HepG2 (cell line): ENCODE measurements at regions not wholly inside any gene's neighbourhood (a gene's known extent, or its start where the extent isn't known, plus 50 kb on each side); places are given as distances from the start of the nearest gene placed in this dataset.

Experiments used
- ATAC-seq: fragments of 200-7000 bp; cut with Tn5 transposase; 3 replicates; pipeline ENCODE4 v1.9.1; 2020; ENCODE audit warnings: mild to moderate bottlenecking, moderate library complexity
- BruUV-seq: library from RNA; stranded (reverse); fragments of 400-500 nt; replicated peaks from 2 replicates; lab custom pipeline; 2021; lab: Mats Ljungman, UMichigan
- CTCF ChIA-PET: fragments of 300-600 bp; formaldehyde crosslinking; extraction: SDS; loops from one replicate; lab custom pipeline; 2021; ENCODE audit warnings: low total read pairs, inconsistent platforms, low intra/inter-chr PET ratio; lab: Yijun Ruan, JAX
- POLR2A ChIA-PET: fragments of 350-600 bp; sonication (Branson Sonifier 250); formaldehyde crosslinking; loops from one replicate; lab custom pipeline; 2020; ENCODE audit warnings: antibody characterized with exemption, inconsistent platforms; lab: Yijun Ruan, JAX
- DNase-seq: peaks from one replicate; pipeline ENCODE4 v3.0.0-alpha.2; 2015; ENCODE audit warnings: low spot score
- FAIRE-seq: peaks from 3 replicates; lab custom pipeline; 2011; peaks lifted over from hg19 to GRCh38; lab: Jason Lieb, UNC
- H2AFZ ChIP-seq: one replicate; pipeline ENCODE4 v1.6.1; 2011; ENCODE audit warnings: low read length, inconsistent platforms
- H3K27ac ChIP-seq: fragments of 300-600 bp; 3 replicates; pipeline ENCODE4 v1.8.0; 2011; ENCODE audit warnings: mixed run types, mild to moderate bottlenecking, mixed read lengths, low read length, inconsistent platforms; ENCODE audit not compliant: insufficient read depth; ENCODE audit errors: extremely low read length
- H3K27me3 ChIP-seq, 2 experiments: fragments of 200-600 bp in 1 of 2; 2 replicates in 1 of 2; 3 replicates in 1 of 2; pipeline versions ENCODE4 v1.6.0 to v1.8.0; 2011; ENCODE audit warnings: low read length in 2 of 2, mild to moderate bottlenecking in 2 of 2, moderate library complexity in 2 of 2, inconsistent platforms in 1 of 2; ENCODE audit not compliant: insufficient read depth in 2 of 2, control insufficient read depth in 1 of 2
- H3K36me3 ChIP-seq, 2 experiments: fragments of 200-600 bp in 1 of 2; replicated peaks in 1 of 2; 2 replicates in 1 of 2; 3 replicates in 1 of 2; pipeline versions ENCODE4 v1.5.1 to v1.8.0; 2011; ENCODE audit warnings: low read length in 2 of 2, inconsistent platforms in 1 of 2; ENCODE audit not compliant: insufficient read depth in 2 of 2, control insufficient read depth in 1 of 2
- H3K4me1 ChIP-seq: 2 replicates; pipeline ENCODE4 v1.5.1; 2012; ENCODE audit warnings: low read length, inconsistent platforms; ENCODE audit not compliant: insufficient read depth
- H3K4me2 ChIP-seq: 2 replicates; pipeline ENCODE4 v1.6.0; 2011; ENCODE audit warnings: low read depth, low read length, inconsistent platforms
- H3K4me3 ChIP-seq, 3 experiments: fragments of 200-600 bp in 1 of 3; sonication (generic), shearing (Covaris generic) in 1 of 3; replicated peaks in 1 of 3; 2 replicates each; pipeline ENCODE4 v1.5.1; 2011 to 2016; ENCODE audit warnings: low read length in 3 of 3, inconsistent platforms in 2 of 3, low read depth in 2 of 3, mild to moderate bottlenecking in 2 of 3, control low read depth in 1 of 3, mixed read lengths in 1 of 3; ENCODE audit not compliant: insufficient read depth in 1 of 3
- H3K79me2 ChIP-seq: one replicate; pipeline ENCODE4 v1.6.1; 2011; ENCODE audit warnings: low read length, inconsistent platforms; ENCODE audit not compliant: insufficient read depth
- H3K9ac ChIP-seq: 2 replicates; pipeline ENCODE4 v1.6.0; 2011; ENCODE audit warnings: mild to moderate bottlenecking, low read depth, low read length, inconsistent platforms; ENCODE audit not compliant: insufficient read depth
- H3K9me3 ChIP-seq: 2 replicates; pipeline ENCODE4 v1.5.1; 2012; ENCODE audit warnings: mild to moderate bottlenecking, low read length
- H4K20me1 ChIP-seq: 2 replicates; pipeline ENCODE4 v1.6.0; 2011; ENCODE audit warnings: inconsistent platforms, mild to moderate bottlenecking, low read length, moderate library complexity; ENCODE audit not compliant: insufficient read depth
- ARHGAP35 ChIP-seq: sonication (generic); formaldehyde crosslinking; IDR thresholded peaks from 2 replicates; pipeline ENCODE4 v1.9.0; 2022; ENCODE audit warnings: mild to moderate bottlenecking, inconsistent platforms, moderate library complexity, missing genetic modification reagents, borderline replicate concordance
- CREB1 ChIP-seq, 2 experiments: fragments of 450-650 bp in 1 of 2; IDR thresholded peaks; 2 replicates each; pipeline ENCODE4 v1.6.1; 2016 to 2017; ENCODE audit warnings: control low read depth in 1 of 2, mild to moderate bottlenecking in 1 of 2, missing compliant biosample characterization in 1 of 2, missing genetic modification characterization in 1 of 2
- DMAP1 ChIP-seq: IDR thresholded peaks from 2 replicates; pipeline ENCODE4 v1.6.1; 2016
- KDM6A ChIP-seq: IDR thresholded peaks from 2 replicates; pipeline ENCODE4 v1.6.1; 2016; ENCODE audit warnings: low read depth
- SIX4 ChIP-seq: sonication (generic); formaldehyde crosslinking; IDR thresholded peaks from 2 replicates; pipeline ENCODE4 v1.4.0; 2020; ENCODE audit warnings: missing genetic modification reagents
- YEATS4 ChIP-seq: sonication (generic); formaldehyde crosslinking; IDR thresholded peaks from 2 replicates; pipeline ENCODE4 v1.4.0; 2020; ENCODE audit warnings: missing genetic modification reagents, borderline replicate concordance
- ZBTB33 ChIP-seq: sonication (generic); formaldehyde crosslinking; IDR thresholded peaks from 2 replicates; pipeline ENCODE4 v1.4.0; 2020; ENCODE audit warnings: missing genetic modification reagents
- ZNF136 ChIP-seq: sonication (generic); formaldehyde crosslinking; IDR thresholded peaks from 2 replicates; pipeline ENCODE4 v1.8.1; 2022; ENCODE audit warnings: low read depth, mild to moderate bottlenecking, moderate library complexity, missing genetic modification reagents
- ZNF143 ChIP-seq: sonication (generic); formaldehyde crosslinking; IDR thresholded peaks from 2 replicates; pipeline ENCODE4 v1.4.0; 2020; ENCODE audit warnings: missing genetic modification reagents
- ZNF264 ChIP-seq: sonication (generic); formaldehyde crosslinking; IDR thresholded peaks from 2 replicates; pipeline ENCODE4 v1.4.0; 2020; ENCODE audit warnings: missing genetic modification reagents
- ZNF335 ChIP-seq: sonication (generic); formaldehyde crosslinking; IDR thresholded peaks from 2 replicates; pipeline ENCODE4 v1.4.0; 2020; ENCODE audit warnings: missing genetic modification reagents
- ZNF34 ChIP-seq: sonication (generic); formaldehyde crosslinking; IDR thresholded peaks from 2 replicates; pipeline ENCODE4 v1.4.0; 2020; ENCODE audit warnings: mild to moderate bottlenecking, missing genetic modification reagents, borderline replicate concordance
- ZNF761 ChIP-seq: sonication (generic); formaldehyde crosslinking; conservative IDR thresholded peaks from 2 replicates; pipeline ENCODE4 v1.4.0; 2020; ENCODE audit warnings: mild to moderate bottlenecking, missing genetic modification reagents
- WGBS: methylation state at CpG from one replicate; pipeline ENCODE4 v1.1.6; 2017; ENCODE audit warnings: low lambda C conversion rate; 5-methylcytosine and 5-hydroxymethylcytosine counted together
- in situ Hi-C: cut with HindIII; loops from 2 replicates; pipeline ENCODE4 v1.10.0; 2017; ENCODE audit warnings: low pct_unique_long_range_greater_than_20kb; ENCODE audit not compliant: extremely low pct_ligation_motif_present
- intact Hi-C: fragments of 100-400 bp; cut with micrococcal nuclease; formaldehyde crosslinking; loops from one replicate; pipeline ENCODE4 v1.10.0; 2022; ENCODE audit not compliant: unreplicated experiment
- TF ChIP-seq, protein P1 (sequence below), 2 experiments: sonication (generic) in 1 of 2; formaldehyde crosslinking in 1 of 2; IDR thresholded peaks; 2 replicates each; pipeline versions ENCODE4 v1.4.0 to v1.6.1; 2016 to 2020; ENCODE audit warnings: borderline replicate concordance in 1 of 2, low read depth in 1 of 2, mild to moderate bottlenecking in 1 of 2, missing genetic modification reagents in 1 of 2
- TF ChIP-seq, protein P2 (sequence below): IDR thresholded peaks from 2 replicates; pipeline ENCODE4 v1.6.1; 2018; ENCODE audit warnings: missing genetic modification reagents, mild to moderate bottlenecking, missing compliant biosample characterization
- TF ChIP-seq, protein P3 (sequence below): sonication (generic); formaldehyde crosslinking; IDR thresholded peaks from 2 replicates; pipeline ENCODE4 v1.9.0; 2022; ENCODE audit warnings: missing genetic modification reagents, mild to moderate bottlenecking, borderline replicate concordance

GRCh38 chr13:60924856-60925255 is 490.8 kb downstream of the PCDH20 start:
- Histone ChIP-seq H3K79me2 (no peaks in the 10 kb centered on the region), H3K4me2 (no peak overlapping the region), H3K4me1 (no peaks in the 10 kb centered on the region), H3K9me3 (no peaks in the 10 kb centered on the region), H3K9ac (no peak overlapping the region), H3K36me3 (no peaks in the 10 kb centered on the region), H3K27me3 (no peaks in the 10 kb centered on the region), H3K4me3 (no peak overlapping the region), H3K27ac (no peak overlapping the region), H2AFZ (no peak overlapping the region), H4K20me1 (no peaks in the 10 kb centered on the region)
- CTCF ChIA-PET, result no interaction called here
- no peak for ATAC-seq
- intact Hi-C loops, result no loop called here
- FAIRE-seq, result no peak
- no peak for DNase-seq
- WGBS, result 0% methylated on average over 2 of the region's 2 CpGs
- in situ Hi-C loops, result no loop called here
- POLR2A ChIA-PET, result no interaction called here
- no TSS peak for BruUV-seq
- TF ChIP-seq, protein P1, sequence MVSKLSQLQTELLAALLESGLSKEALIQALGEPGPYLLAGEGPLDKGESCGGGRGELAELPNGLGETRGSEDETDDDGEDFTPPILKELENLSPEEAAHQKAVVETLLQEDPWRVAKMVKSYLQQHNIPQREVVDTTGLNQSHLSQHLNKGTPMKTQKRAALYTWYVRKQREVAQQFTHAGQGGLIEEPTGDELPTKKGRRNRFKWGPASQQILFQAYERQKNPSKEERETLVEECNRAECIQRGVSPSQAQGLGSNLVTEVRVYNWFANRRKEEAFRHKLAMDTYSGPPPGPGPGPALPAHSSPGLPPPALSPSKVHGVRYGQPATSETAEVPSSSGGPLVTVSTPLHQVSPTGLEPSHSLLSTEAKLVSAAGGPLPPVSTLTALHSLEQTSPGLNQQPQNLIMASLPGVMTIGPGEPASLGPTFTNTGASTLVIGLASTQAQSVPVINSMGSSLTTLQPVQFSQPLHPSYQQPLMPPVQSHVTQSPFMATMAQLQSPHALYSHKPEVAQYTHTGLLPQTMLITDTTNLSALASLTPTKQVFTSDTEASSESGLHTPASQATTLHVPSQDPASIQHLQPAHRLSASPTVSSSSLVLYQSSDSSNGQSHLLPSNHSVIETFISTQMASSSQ (IDR thresholded peaks at IDR 0.05; ENCODE audit: low read depth), result no peak
- TF ChIP-seq, protein P1 (CRISPR knock-in tag; IDR thresholded peaks at IDR 0.05; ENCODE audit: borderline replicate concordance), result no peak
- no peak for TF ChIP-seq SIX4 (CRISPR knock-in tag)
- TF ChIP-seq ZNF335 (CRISPR knock-in tag), result no peak
- TF ChIP-seq YEATS4 (CRISPR knock-in tag), result no peak
- TF ChIP-seq CREB1 (IDR thresholded peaks at IDR 0.05), result no peak
- no peak for TF ChIP-seq CREB1 (CRISPR knock-in tag; IDR thresholded peaks at IDR 0.05)
- no peak for TF ChIP-seq KDM6A (CRISPR knock-in tag)
- TF ChIP-seq ARHGAP35 (CRISPR knock-in tag), result no peak
- TF ChIP-seq ZNF761 (CRISPR knock-in tag), result no peak
- TF ChIP-seq DMAP1 (CRISPR knock-in tag), result no peak
- TF ChIP-seq, protein P2, sequence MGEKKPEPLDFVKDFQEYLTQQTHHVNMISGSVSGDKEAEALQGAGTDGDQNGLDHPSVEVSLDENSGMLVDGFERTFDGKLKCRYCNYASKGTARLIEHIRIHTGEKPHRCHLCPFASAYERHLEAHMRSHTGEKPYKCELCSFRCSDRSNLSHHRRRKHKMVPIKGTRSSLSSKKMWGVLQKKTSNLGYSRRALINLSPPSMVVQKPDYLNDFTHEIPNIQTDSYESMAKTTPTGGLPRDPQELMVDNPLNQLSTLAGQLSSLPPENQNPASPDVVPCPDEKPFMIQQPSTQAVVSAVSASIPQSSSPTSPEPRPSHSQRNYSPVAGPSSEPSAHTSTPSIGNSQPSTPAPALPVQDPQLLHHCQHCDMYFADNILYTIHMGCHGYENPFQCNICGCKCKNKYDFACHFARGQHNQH (CRISPR knock-in tag), result no peak
- no peak for TF ChIP-seq ZNF264 (CRISPR knock-in tag)
- no peak for TF ChIP-seq ZNF136 (CRISPR knock-in tag)
- TF ChIP-seq ZNF143 (CRISPR knock-in tag), result no peak
- TF ChIP-seq ZBTB33, result no peak
- TF ChIP-seq ZNF34 (CRISPR knock-in tag), result no peak
- TF ChIP-seq, protein P3, sequence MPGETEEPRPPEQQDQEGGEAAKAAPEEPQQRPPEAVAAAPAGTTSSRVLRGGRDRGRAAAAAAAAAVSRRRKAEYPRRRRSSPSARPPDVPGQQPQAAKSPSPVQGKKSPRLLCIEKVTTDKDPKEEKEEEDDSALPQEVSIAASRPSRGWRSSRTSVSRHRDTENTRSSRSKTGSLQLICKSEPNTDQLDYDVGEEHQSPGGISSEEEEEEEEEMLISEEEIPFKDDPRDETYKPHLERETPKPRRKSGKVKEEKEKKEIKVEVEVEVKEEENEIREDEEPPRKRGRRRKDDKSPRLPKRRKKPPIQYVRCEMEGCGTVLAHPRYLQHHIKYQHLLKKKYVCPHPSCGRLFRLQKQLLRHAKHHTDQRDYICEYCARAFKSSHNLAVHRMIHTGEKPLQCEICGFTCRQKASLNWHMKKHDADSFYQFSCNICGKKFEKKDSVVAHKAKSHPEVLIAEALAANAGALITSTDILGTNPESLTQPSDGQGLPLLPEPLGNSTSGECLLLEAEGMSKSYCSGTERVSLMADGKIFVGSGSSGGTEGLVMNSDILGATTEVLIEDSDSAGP, result no peak
